Neuronal stem cell (in vitro differentiated cells): ENCODE measurements at regions not wholly inside any gene's neighbourhood (a gene's known extent, or its start where the extent isn't known, plus 50 kb on each side); places are given as distances from the start of the nearest gene placed in this dataset.

Experiments
- DNase-seq: peaks from one replicate; pipeline ENCODE4 v3.0.0-alpha.2; 2013; ENCODE audit warnings: low spot score
- H2AFZ ChIP-seq: one replicate; pipeline ENCODE4 v1.6.1; 2013; ENCODE audit warnings: mild to moderate bottlenecking, low read length, inconsistent platforms
- H2AK5ac ChIP-seq: 2 replicates; pipeline ENCODE4 v1.6.1; 2013; ENCODE audit warnings: low read depth, mild to moderate bottlenecking, inconsistent platforms, low read length, moderate library complexity, mixed read lengths
- H2BK120ac ChIP-seq: 2 replicates; pipeline ENCODE4 v1.6.1; 2013; ENCODE audit warnings: low read depth, mild to moderate bottlenecking, inconsistent platforms, low read length, moderate library complexity, mixed read lengths
- H2BK12ac ChIP-seq: one replicate; pipeline ENCODE4 v1.6.1; 2013; ENCODE audit warnings: low read length, inconsistent platforms
- H2BK15ac ChIP-seq: 2 replicates; pipeline ENCODE4 v1.6.1; 2013; ENCODE audit warnings: mild to moderate bottlenecking, low read length, inconsistent platforms, mixed read lengths
- H2BK5ac ChIP-seq: one replicate; pipeline ENCODE4 v1.6.1; 2013; ENCODE audit warnings: inconsistent platforms, mild to moderate bottlenecking, low read length, moderate library complexity
- H3K14ac ChIP-seq: one replicate; pipeline ENCODE4 v1.6.1; 2013; ENCODE audit warnings: low read length, inconsistent platforms
- H3K18ac ChIP-seq: 2 replicates; pipeline ENCODE4 v1.6.1; 2013; ENCODE audit warnings: low read length, inconsistent platforms
- H3K23ac ChIP-seq: 2 replicates; pipeline ENCODE4 v1.6.1; 2013; ENCODE audit warnings: low read depth, mild to moderate bottlenecking, mixed read lengths, low read length, inconsistent platforms; ENCODE audit not compliant: poor library complexity
- H3K27ac ChIP-seq: replicated peaks from 3 replicates; pipeline ENCODE4 v1.5.1; 2013; ENCODE audit warnings: low read length, inconsistent platforms
- H3K27me3 ChIP-seq, 3 experiments: 2 replicates each; pipeline ENCODE4 v1.6.1; 2013; ENCODE audit warnings: low read length in 3 of 3, mild to moderate bottlenecking in 2 of 3, inconsistent platforms in 1 of 3, low read depth in 1 of 3, mixed read lengths in 1 of 3, moderate library complexity in 1 of 3; ENCODE audit not compliant: control insufficient read depth in 3 of 3, insufficient read depth in 3 of 3
- H3K36me3 ChIP-seq, 2 donors: replicated peaks in 1 of 2; 2 replicates each; pipeline ENCODE4 v1.6.1; 2013; ENCODE audit warnings: low read length in 2 of 2; ENCODE audit not compliant: control insufficient read depth in 2 of 2, insufficient read depth in 2 of 2
- H3K4ac ChIP-seq: 2 replicates; pipeline ENCODE4 v1.6.1; 2013; ENCODE audit warnings: inconsistent platforms, mild to moderate bottlenecking, low read length, moderate library complexity
- H3K4me1 ChIP-seq, 2 donors: 1 replicate in 1 of 2; 2 replicates in 1 of 2; pipeline ENCODE4 v1.6.1; 2013; ENCODE audit warnings: low read length in 2 of 2, low read depth in 1 of 2; ENCODE audit not compliant: control insufficient read depth in 2 of 2, insufficient read depth in 1 of 2
- H3K4me2 ChIP-seq: one replicate; pipeline ENCODE4 v1.6.1; 2013; ENCODE audit warnings: mild to moderate bottlenecking, low read length, inconsistent platforms; ENCODE audit not compliant: insufficient read depth, poor library complexity, severe bottlenecking
- H3K4me3 ChIP-seq, 2 donors: 2 replicates each; pipeline ENCODE4 v1.5.1; 2013; ENCODE audit warnings: low read length in 2 of 2, mild to moderate bottlenecking in 2 of 2, inconsistent platforms in 1 of 2, moderate library complexity in 1 of 2
- H3K79me1 ChIP-seq: one replicate; pipeline ENCODE4 v1.6.1; 2013; ENCODE audit warnings: low read depth, mild to moderate bottlenecking, inconsistent platforms, low read length, moderate library complexity
- H3K9ac ChIP-seq: one replicate; pipeline ENCODE4 v1.6.1; 2013; ENCODE audit warnings: mild to moderate bottlenecking, low read depth, low read length, inconsistent platforms; ENCODE audit not compliant: poor library complexity
- H3K9me3 ChIP-seq, 2 donors: replicated peaks in 1 of 2; 2 replicates each; pipeline versions ENCODE3 to v1.6.1; 2013; ENCODE audit warnings: low read length in 2 of 2, mild to moderate bottlenecking in 2 of 2, inconsistent platforms in 1 of 2, low read depth in 1 of 2, mixed read lengths in 1 of 2, moderate library complexity in 1 of 2; ENCODE audit not compliant: control insufficient read depth in 2 of 2, insufficient read depth in 1 of 2
- H4K8ac ChIP-seq: one replicate; pipeline ENCODE4 v1.6.1; 2013; ENCODE audit warnings: low read depth, mild to moderate bottlenecking, inconsistent platforms, low read length, moderate library complexity
- H4K91ac ChIP-seq: one replicate; pipeline ENCODE4 v1.6.1; 2013; ENCODE audit warnings: low read length, low read depth, mild to moderate bottlenecking, inconsistent platforms; ENCODE audit not compliant: poor library complexity
- WGBS, 2 donors: extraction: QIAGEN DNeasy Blood & Tissue Kit; methylation state at CpG; one replicate each; pipeline ENCODE4 v1.1.7; 2013; ENCODE audit warnings: missing lambda C conversion rate in 2 of 2, mixed read lengths in 1 of 2; ENCODE audit not compliant: insufficient read length in 2 of 2, insufficient replicate concordance in 1 of 2; ENCODE audit errors: extremely low coverage in 2 of 2; 5-methylcytosine and 5-hydroxymethylcytosine counted together

DNA sequence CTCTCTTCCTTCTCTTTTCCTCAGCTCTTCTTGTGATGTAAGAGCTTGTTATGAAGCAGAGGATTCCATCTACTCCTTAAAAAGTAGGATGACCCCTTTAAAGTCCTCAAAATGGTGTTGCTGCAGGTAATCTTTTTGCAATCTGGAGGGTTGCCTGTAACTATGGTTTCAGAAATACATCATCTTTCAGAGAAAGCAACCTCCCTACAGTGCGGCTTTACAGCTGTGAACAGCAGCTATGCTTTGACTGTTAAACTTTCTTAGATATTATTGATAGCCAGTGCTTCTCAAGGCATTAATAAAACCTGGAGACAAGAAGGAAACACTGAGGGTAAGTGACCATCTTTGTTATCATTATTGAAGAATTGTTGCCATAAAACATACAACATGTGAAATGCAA is 86.6 kb upstream of the MDFIC start:
- Histone ChIP-seq H3K79me1 (no peaks in the 10 kb centered on the region), H3K23ac (no peak overlapping the region), H3K14ac (no peak overlapping the region), H2BK5ac (no peak overlapping the region), H2AK5ac (no peak overlapping the region), H3K4me1 (no peaks in the 10 kb centered on the region), H3K4me3 (no peak overlapping the region), H3K18ac (no peak overlapping the region), H4K91ac (no peak overlapping the region), H3K27me3 (peaks cover 0 to 2% (median 0%) of the 10 kb centered on the region in 3 experiments), H3K36me3 (no peaks in the 10 kb centered on the region), H4K8ac (no peak overlapping the region), H3K4ac (no peak overlapping the region), H2AFZ (no peak overlapping the region), H2BK15ac (no peak overlapping the region), H3K9me3 (no peaks in the 10 kb centered on the region), H3K4me2 (no peak overlapping the region), H3K9ac (no peak overlapping the region), H2BK12ac (no peak overlapping the region), H3K27ac (no peak overlapping the region), H2BK120ac (no peak overlapping the region)
- DNase-seq: no peak
- WGBS, 2 donors: no CpG with 5 or more reads among the region's 1 CpG

DNA sequence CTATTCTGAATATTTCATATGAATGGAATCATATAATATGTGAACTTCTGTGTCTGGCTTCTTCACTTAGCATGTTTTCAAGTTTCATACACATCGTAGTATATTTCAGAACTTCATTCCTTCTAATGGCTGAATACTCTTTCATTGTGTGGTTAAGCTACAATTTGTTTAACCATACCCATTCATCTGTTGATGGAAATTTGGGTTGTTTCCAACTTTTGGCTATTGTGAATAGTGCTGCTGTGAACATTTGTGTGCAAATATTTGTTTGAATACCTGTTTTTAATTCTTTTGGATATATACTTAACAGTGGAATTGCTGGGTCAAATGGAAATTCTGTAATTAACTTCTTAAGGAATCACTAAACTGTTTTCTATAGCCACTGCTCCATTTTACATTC is 86.0 kb upstream of the MDFIC start:
- H2AFZ ChIP-seq: no peak overlapping the region
- H3K4ac ChIP-seq: no peak overlapping the region
- no peak overlapping the region for H4K8ac ChIP-seq
- H3K9ac ChIP-seq: no peak overlapping the region
- no peaks in the 10 kb centered on the region for H3K36me3 ChIP-seq
- no peak overlapping the region for H3K14ac ChIP-seq
- no peaks in the 10 kb centered on the region for H3K9me3 ChIP-seq
- no peak overlapping the region for H2BK15ac ChIP-seq
- H2AK5ac ChIP-seq: no peak overlapping the region
- no peak overlapping the region for H4K91ac ChIP-seq
- H2BK12ac ChIP-seq: no peak overlapping the region
- no peak overlapping the region for H3K18ac ChIP-seq
- H3K79me1 ChIP-seq: no peaks in the 10 kb centered on the region
- H3K4me1 ChIP-seq: no peaks in the 10 kb centered on the region
- H3K4me2 ChIP-seq: no peak overlapping the region
- H3K4me3 ChIP-seq: no peak overlapping the region
- DNase-seq: no peak
- no peak overlapping the region for H3K23ac ChIP-seq
- H3K27me3 ChIP-seq: peaks cover 0 to 2% (median 0%) of the 10 kb centered on the region in 3 experiments
- WGBS, 2 donors: no CpG with 5 or more reads among the region's 1 CpG
- H3K27ac ChIP-seq: no peak overlapping the region
- no peak overlapping the region for H2BK120ac ChIP-seq
- H2BK5ac ChIP-seq: no peak overlapping the region

DNA sequence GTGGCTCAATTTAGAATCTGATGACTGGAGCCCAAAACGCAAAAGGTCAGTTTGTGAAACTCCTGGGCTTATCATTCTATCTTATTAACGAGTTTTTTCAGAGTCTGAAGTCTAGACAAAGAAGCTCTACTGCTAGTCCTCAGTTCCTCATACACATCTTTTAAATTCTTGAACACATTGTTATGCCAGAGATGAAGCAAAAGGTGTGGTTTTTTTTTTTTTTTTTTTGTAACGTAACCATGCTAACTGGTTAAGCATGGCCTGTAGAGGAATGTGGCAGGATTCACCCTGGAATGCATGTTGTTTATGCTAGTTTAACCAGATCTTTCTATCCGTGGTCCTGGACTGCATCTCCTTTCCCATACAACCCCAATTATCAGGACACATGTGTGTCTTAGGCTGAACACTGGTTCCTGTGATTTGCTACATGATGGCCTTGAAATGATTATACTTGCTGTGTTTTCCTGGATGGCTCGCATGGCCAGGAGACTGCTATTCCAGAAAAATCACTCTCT is 79.3 kb upstream of the MDFIC start:
- no peak for DNase-seq
- no peak overlapping the region for H3K14ac ChIP-seq
- H3K18ac ChIP-seq: no peak overlapping the region
- H3K27ac ChIP-seq: no peak overlapping the region
- no peak overlapping the region for H2BK120ac ChIP-seq
- no peak overlapping the region for H2BK12ac ChIP-seq
- no CpG with 5 or more reads among the region's 5 CpGs for WGBS, 2 donors
- no peak overlapping the region for H3K9ac ChIP-seq
- H3K36me3 ChIP-seq: no peaks in the 10 kb centered on the region
- no peak overlapping the region for H2BK15ac ChIP-seq
- H4K8ac ChIP-seq: no peak overlapping the region
- peak overlapping the region; percentile 52 for H2AFZ ChIP-seq
- no peak overlapping the region for H3K4me3 ChIP-seq
- H3K27me3 ChIP-seq: no peaks in the 10 kb centered on the region
- H2BK5ac ChIP-seq: no peak overlapping the region
- no peaks in the 10 kb centered on the region for H3K9me3 ChIP-seq
- H3K79me1 ChIP-seq: no peaks in the 10 kb centered on the region
- no peak overlapping the region for H3K23ac ChIP-seq
- H3K4me1 ChIP-seq: peaks cover 0 to 2% of the 10 kb centered on the region in 2 donors
- H3K4me2 ChIP-seq: no peak overlapping the region
- H3K4ac ChIP-seq: no peak overlapping the region
- no peak overlapping the region for H4K91ac ChIP-seq
- no peak overlapping the region for H2AK5ac ChIP-seq

DNA sequence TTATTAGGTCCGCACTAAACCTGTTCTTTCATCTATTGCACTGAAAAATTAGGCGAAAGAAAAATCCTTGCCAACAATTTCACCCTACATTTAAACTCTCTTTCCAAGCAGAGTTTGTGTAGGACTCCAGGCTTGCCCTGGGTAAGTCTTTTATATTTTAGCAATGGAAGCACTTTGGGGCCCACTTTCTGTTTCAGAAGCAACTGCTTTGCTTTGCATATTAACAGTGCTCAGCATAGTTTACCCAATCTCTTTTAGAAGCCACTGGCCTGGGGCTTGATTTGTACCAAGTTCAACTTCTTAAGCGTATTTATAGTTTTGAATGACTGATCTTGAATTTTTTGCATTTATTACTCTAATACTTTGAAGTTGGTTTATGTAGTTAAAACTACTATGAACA is 78.8 kb upstream of the MDFIC start:
- Histone ChIP-seq H3K27me3 (no peaks in the 10 kb centered on the region), H2AK5ac (no peak overlapping the region), H2BK5ac (no peak overlapping the region), H3K23ac (no peak overlapping the region), H4K91ac (no peak overlapping the region), H2BK15ac (no peak overlapping the region), H3K18ac (no peak overlapping the region), H4K8ac (no peak overlapping the region), H3K4ac (no peak overlapping the region), H2BK120ac (no peak overlapping the region), H3K4me3 (no peak overlapping the region), H3K27ac (no peak overlapping the region), H3K4me2 (no peak overlapping the region), H2BK12ac (no peak overlapping the region), H3K36me3 (no peaks in the 10 kb centered on the region), H3K14ac (no peak overlapping the region), H3K79me1 (no peaks in the 10 kb centered on the region), H3K4me1 (peaks cover 0 to 2% of the 10 kb centered on the region in 2 donors), H2AFZ (peak overlapping the region; percentile 52), H3K9me3 (no peaks in the 10 kb centered on the region), H3K9ac (no peak overlapping the region)
- no CpG with 5 or more reads among the region's 3 CpGs for WGBS, 2 donors
- no peak for DNase-seq
